Stomach (tissue), 4 donors: ENCODE measurements at regions not wholly inside any gene's neighbourhood (a gene's known extent, or its start where the extent isn't known, plus 50 kb on each side); places are given as distances from the start of the nearest gene placed in this dataset.

Experiments
- EP300 ChIP-seq: sonication (generic); formaldehyde crosslinking; IDR thresholded peaks from one replicate; pipeline ENCODE4 v1.6.1; 2017; ENCODE audit warnings: antibody characterized with exemption
- POLR2AphosphoS5 ChIP-seq, 3 donors: sonication (generic); formaldehyde crosslinking; IDR thresholded peaks; one replicate each; pipeline ENCODE4 v1.6.1; 2016; ENCODE audit warnings: antibody characterized with exemption in 3 of 3
- TF ChIP-seq, protein P1 (sequence below), 7 experiments: fragments of 450-650 bp in 4 of 7; fragments of 200-600 bp in 3 of 7; sonication (generic) in 3 of 7; IDR thresholded peaks; one replicate each; pipeline ENCODE4 v1.5.1; 2016 to 2019; ENCODE audit warnings: antibody characterized with exemption in 7 of 7, control low read depth in 2 of 7, mild to moderate bottlenecking in 1 of 7

DNA sequence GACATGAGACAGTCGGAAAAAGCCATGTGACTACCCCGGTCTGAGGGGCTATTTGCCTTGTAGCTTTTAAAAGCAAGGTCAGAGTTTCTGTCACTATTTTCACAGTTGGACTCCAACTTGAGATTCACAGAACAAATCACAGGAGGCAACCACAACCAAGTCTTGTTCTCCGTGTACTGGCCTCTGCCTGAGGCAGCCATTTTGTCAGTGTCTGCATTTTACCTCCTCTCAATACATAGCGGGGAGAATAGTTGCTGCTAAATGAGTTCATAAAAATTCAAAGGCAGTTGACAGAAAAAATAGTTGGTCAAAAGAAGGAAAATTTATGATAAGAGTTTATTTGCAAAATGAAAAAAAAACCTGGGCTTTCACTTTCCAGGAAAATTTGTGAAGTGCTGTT lies 501.4 kb downstream of the CCDC85A start:
- TF ChIP-seq POLR2AphosphoS5 (IDR thresholded peaks at IDR 0.05) (no peak), EP300 (no peak)
- TF ChIP-seq, protein P1, sequence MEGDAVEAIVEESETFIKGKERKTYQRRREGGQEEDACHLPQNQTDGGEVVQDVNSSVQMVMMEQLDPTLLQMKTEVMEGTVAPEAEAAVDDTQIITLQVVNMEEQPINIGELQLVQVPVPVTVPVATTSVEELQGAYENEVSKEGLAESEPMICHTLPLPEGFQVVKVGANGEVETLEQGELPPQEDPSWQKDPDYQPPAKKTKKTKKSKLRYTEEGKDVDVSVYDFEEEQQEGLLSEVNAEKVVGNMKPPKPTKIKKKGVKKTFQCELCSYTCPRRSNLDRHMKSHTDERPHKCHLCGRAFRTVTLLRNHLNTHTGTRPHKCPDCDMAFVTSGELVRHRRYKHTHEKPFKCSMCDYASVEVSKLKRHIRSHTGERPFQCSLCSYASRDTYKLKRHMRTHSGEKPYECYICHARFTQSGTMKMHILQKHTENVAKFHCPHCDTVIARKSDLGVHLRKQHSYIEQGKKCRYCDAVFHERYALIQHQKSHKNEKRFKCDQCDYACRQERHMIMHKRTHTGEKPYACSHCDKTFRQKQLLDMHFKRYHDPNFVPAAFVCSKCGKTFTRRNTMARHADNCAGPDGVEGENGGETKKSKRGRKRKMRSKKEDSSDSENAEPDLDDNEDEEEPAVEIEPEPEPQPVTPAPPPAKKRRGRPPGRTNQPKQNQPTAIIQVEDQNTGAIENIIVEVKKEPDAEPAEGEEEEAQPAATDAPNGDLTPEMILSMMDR (IDR thresholded peaks at IDR 0.05): no peak
